HG03025 (cell line): ENCODE measurements at regions not wholly inside any gene's neighbourhood (a gene's known extent, or its start where the extent isn't known, plus 50 kb on each side); places are given as distances from the start of the nearest gene placed in this dataset.
"Not testable (repeated sequence)": the region's sequence is repeated elsewhere in the genome, so short reads cannot be mapped to it uniquely, and the experiment has no call there.

Experiments used
- ATAC-seq: cut with Tn5 transposase; IDR thresholded peaks from one replicate; pipeline ENCODE4 v1.9.1; 2021; ENCODE audit warnings: mild to moderate bottlenecking, moderate library complexity; ENCODE audit not compliant: unreplicated experiment, low FRiP score

- ATAC-seq = no peak
Observed at GRCh38 chr17:33924104-33924503, 331.0 kb upstream of the CCL2 start.

- ATAC-seq = no peak
Observed at GRCh38 chr17:33925649-33926048, 329.4 kb upstream of the CCL2 start.

- ATAC-seq = no peak
Observed at GRCh38 chr17:33927732-33928133, 327.4 kb upstream of the CCL2 start.

GRCh38 chr17:33929181-33929724 is 325.8 kb upstream of the CCL2 start:
- no peak for ATAC-seq

GRCh38 chr17:33931148-33931814 is 323.8 kb upstream of the CCL2 start:
- ATAC-seq = not testable (repeated sequence)

GRCh38 chr17:33932996-33933395 is 322.1 kb upstream of the CCL2 start:
- ATAC-seq = no peak

GRCh38 chr17:33933576-33933975 is 321.5 kb upstream of the CCL2 start:
- no peak for ATAC-seq

GRCh38 chr17:33934696-33935095 is 320.4 kb upstream of the CCL2 start:
- ATAC-seq = no peak

- no peak for ATAC-seq
Observed at GRCh38 chr17:33935822-33936221, 319.3 kb upstream of the CCL2 start.

- no peak for ATAC-seq
Observed at GRCh38 chr17:33936764-33937163, 318.3 kb upstream of the CCL2 start.

GRCh38 chr17:33939959-33940358 is 315.1 kb upstream of the CCL2 start:
- ATAC-seq = no peak

GRCh38 chr17:33940769-33941370 is 314.2 kb upstream of the CCL2 start:
- no peak for ATAC-seq

GRCh38 chr17:33941744-33942143 is 313.3 kb upstream of the CCL2 start:
- ATAC-seq = no peak

- no peak for ATAC-seq
Observed at GRCh38 chr17:33942414-33942813, 312.7 kb upstream of the CCL2 start.

GRCh38 chr17:33944412-33944811 is 310.7 kb upstream of the CCL2 start:
- no peak for ATAC-seq

GRCh38 chr17:33944826-33945225 is 310.3 kb upstream of the CCL2 start:
- no peak for ATAC-seq

- no peak for ATAC-seq
Observed at GRCh38 chr17:33945646-33946546, 309.2 kb upstream of the CCL2 start.

GRCh38 chr17:33947762-33948161 is 307.3 kb upstream of the CCL2 start:
- ATAC-seq = no peak

GRCh38 chr17:33948309-33948708 is 306.8 kb upstream of the CCL2 start:
- no peak for ATAC-seq

GRCh38 chr17:33949100-33949499 is 306.0 kb upstream of the CCL2 start:
- ATAC-seq = no peak

GRCh38 chr17:33950061-33950460 is 305.0 kb upstream of the CCL2 start:
- no peak for ATAC-seq
